Fibroblast of skin of back (primary cell): ENCODE measurements at regions not wholly inside any gene's neighbourhood (a gene's known extent, or its start where the extent isn't known, plus 50 kb on each side); places are given as distances from the start of the nearest gene placed in this dataset.
"Not testable (repeated sequence)": the region's sequence is repeated elsewhere in the genome, so short reads cannot be mapped to it uniquely, and the experiment has no call there.

Experiments
- DNase-seq: peaks from one replicate; pipeline ENCODE4 v3.0.0-alpha.2; 2013

DNA sequence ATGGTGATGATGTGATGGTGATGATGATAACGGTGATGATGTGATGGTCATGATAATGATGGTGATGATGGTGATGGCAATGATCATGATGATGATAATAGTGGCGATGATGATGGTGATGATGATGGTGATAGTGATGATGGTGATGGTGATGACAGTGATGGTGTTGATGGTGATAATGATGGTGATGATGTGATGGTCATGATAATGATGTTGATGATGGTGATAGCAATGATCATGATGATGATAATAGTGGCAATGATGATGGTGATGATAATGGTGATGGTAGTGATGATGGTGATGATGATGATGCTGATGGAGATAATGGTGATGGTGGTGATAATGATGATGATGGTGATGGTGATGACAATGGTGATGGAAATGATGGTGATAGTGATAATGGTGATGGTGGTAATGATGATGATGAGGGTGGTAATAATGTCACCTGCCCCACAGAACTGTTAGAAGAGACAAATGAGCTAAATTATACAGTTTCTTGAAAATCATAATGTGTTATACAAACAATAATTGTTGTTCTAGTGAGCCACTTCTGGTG is 289.9 kb downstream of the ASMT start:
- no peak for DNase-seq

DNA sequence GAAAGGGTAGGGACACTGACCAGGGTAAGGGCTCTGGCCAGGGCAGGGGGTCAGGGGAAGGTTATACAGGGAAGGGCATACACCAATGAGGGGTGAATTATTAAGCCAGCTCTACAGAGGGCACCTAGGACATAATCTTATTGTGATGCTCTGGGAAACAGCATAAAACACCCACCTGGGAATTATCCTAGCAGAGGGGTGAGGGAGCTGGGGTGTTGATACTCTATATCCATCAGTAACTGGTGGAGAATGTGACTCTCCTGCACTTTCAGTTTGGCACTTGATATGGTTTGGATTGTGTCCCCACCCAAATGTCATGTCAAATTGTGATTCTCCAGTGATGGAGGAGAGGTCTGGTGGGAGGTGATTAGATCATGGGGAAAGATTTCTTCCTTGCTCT is 291.2 kb downstream of the ASMT start:
- DNase-seq, result no peak

DNA sequence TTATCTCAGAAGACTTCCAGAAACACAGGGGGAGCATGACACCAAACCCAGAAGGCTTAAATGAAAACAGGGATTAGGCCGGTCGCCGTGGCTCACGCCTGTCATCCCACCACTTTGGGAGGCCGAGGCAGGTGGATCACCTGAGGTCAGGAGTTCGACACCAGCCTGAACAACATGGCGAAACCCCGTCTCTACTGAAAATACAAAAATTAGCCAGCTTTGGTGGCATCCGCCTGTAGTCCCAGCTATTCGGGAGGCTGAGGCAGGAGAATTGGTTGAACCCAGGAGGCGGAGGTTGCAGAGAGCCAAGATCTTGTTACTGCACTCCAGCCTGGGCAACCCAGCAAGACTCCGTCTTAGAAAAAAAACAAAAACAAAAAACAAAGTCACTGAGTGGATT is 294.1 kb downstream of the ASMT start:
- not testable (repeated sequence) for DNase-seq

DNA sequence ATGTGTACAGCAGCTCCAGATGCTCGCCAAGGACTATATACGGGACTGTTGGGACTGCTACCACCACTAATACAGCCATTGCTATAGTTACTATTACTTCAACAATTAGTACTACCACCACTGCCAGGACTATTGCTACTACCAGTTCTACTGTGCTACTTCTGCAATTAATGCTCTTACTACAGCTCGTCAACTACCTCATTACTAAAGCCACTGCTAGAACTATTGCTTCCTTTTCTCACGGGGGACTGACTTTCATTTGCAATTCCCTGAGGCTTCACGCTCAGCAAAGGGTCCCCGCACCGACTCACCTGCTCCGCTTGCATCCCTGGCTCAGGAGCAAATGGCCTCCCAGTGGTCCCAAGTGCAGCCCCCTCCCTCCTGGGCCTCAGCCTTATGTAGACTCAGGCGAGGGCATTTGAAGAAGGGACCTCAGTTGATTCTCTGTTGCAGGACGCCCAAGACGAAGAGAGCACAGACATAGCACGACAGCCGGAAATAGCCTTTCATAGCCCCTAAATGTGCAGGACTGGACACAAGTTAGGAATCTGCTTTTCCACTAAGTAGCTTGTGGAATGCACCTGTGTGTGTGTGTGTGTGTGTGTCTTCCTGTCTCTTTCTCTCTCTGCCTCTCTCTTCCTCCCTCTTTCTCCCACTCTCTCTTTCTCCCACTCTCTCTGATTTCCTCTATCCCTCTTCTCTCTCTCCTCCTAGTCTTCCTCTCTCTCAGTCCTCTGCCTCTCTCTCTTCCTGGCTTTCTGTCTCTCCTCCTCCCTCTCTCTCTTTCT is 294.8 kb downstream of the ASMT start:
- DNase-seq, result no peak

DNA sequence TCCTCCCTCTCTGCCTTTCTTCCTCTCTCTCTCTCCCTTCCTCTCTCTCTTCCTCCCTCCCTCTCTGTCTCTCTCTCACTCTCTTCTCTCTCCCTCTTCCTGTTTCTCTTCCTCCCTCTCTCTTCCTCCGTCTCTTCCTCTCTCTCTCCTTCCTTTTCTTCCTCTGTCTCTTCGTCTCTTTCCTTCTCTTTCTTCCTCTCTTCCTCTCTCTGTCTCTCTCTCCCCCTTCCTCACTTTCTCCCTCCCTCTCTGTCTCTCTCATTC is 295.3 kb downstream of the ASMT start:
- DNase-seq, result no peak

DNA sequence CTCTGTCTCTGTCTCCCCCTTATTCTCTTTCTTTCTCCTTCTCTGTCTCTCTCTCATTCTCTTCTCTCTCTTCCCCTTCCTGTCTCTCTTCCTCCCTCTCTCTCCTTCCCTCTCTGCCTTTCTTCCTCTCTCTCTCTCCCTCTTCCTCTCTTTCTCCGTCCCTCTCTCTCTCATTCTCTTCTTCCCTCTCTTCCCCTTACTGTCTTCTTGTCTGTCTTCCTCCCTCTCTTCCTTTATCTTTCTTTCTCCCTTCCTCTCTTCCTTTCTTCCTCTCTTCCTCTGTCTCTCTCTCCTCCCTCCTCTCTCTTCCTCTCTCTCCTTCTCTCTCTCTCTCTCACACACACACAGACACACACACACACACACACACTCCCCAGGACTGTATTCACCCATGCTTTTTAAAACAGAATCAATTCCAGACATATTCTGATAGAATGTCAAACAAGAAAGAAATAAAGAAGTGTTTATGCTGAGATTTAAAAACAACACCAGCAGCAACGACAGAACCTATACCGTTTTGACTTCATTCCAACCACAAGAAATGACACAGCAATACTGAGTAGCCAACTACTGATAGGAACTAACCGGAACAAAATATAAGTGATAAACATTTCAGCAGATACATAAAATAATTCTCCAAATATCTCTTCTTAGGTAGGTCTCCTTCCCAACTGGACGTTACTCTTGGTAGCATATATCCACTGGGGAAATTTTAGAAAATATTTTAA is 296.7 kb downstream of the ASMT start:
- no peak for DNase-seq

DNA sequence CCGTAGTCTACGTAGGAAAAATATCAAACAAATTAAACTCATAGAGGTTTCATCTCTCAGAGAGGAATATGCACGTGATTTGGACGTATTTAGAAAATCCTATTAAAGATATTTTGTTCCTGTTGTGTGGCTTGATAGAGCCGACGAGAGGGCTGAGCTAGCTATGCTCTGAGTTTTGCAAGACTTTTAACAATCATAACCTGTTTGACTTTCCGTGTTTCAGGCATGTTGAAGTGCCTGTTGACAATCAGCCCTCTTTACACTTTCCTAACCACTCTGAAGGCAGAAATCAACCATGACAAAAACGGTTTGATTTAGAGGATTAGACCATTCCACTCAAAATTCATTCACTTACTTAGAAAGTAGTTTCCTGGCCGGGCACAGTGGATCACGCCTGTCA is 297.3 kb downstream of the ASMT start:
- DNase-seq, result no peak

DNA sequence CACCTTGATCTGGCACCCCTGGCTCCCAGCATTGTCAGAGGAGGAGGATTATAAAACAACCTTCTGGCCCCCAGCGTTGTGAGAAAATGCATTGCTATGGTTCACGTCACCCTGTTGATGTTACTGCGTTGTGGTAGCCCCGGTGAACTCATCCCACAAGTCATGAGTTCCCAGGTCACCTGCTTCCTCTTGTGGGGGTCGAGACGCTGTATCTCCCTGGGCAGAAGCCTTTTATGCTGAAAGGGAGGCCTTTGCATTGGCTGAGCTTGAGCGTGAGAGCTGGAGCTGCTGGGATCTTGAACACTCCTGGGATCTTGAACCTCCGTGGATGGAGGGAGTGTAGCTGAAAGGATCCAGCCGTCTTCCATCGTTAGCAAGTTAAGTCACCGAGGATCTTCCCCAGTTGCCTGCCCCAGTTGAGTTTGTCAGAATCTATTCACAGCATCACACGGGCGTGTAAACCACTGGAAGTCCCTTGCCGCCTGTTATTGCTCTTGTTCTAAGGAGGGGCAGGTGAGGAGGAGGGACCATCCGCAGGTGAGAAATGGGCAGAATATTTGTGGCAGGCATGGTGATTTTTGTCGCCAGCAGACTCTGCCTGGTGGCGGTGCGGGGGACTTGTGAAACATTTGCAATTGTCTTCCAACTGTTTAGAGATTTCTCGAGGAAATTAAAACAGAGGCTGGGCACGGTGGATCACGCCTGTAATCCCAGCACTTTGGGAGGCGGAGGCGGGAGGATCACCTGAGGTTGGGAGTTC is 299.9 kb downstream of the ASMT start:
- no peak for DNase-seq

DNA sequence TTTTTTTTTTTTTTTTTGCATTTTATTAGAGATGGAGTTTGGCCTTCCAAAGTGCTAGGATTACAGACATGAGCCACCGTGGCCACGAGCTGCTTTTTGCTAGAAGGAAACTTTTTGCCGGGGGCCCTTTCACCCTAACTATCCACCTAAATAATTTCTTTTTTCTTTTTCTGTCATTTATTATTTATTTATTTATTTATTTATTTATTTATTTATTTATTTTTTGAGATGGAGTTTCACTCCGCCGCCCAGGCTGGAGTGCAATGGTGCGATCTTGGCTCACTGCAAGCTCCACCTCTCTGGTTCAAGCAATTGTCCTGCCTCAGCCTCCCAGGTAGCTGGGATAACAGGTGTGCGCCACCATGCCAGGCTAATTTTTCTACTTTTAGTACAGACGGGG is 303.9 kb downstream of the ASMT start:
- no peak for DNase-seq

DNA sequence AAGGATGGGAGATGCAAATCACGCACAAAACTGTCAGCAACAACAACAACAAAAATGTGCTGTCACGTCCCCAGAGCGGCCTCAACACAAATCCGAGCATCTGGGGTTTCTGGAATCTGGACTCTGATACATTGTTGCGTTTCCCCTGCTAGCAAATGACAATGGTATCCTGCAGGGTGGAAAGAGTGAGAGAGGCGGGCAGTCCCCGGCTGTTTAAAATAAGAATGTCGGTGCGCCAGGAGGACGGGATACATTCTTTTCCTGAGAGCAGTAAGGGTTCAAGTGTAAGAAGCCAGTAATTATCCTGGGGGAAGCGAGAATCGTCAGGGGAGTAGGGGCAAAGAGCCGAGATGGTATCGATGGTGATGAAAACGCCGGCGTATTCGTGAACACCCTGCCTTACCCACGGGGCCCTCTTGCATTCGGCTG is 310.2 kb downstream of the ASMT start:
- DNase-seq, result peak; percentile 40

DNA sequence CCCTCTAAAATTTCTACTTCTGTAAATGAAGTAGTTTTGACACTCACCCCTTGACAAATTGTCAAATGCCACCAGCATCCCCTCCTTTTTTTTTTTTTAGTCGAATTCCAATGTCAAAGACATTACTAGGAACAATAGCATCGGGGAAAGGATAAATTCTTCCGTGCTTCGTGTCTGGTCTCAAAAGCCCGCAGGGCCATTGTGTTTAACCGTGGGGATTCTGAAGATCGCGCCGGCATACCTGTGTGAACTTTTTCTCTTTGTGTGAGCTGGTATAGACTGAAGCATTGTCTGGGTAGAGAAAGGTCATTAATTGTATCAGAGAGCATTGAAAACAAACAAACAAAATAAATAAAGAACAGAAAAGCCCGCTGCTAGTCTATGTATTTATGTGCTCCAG is 313.9 kb downstream of the ASMT start:
- DNase-seq, result no peak

DNA sequence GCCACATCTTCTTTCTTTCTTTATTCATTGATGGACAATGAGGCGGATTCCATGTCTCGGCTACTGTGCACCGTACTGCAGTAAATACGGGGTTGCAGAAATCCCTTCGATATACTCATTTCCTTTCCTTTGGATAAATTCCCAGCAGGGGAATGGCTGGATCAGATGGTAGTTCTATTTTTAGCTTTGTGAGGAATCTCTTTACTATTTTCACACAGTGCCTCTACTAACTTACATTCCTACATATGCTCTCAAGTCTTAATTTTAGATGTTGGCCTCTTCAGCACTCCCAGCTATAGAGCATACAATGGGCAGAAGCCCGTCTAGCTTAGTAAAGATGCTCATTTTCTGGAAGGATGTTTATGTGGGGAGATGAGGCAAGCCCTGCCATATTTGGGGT is 317.4 kb downstream of the ASMT start:
- peak; percentile 96 for DNase-seq

DNA sequence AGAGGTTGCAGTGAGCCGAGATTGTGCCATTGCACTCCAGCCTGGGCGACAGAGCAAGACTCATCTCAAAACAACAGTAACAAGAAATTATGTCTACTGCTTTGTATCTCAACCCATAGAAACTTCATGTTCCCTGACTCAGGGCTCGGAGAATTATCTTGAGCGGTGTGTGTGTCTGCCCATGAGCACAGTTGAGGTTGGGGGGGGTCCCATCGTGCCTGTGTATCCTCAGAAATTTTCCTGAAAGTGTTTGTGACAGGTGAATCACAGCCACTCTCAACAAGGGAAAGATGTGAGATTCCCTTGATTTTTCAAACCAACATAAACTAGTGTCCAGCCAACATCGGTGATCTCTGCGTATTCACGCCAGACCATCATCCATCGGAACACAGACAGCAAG is 319.1 kb downstream of the ASMT start:
- no peak for DNase-seq

DNA sequence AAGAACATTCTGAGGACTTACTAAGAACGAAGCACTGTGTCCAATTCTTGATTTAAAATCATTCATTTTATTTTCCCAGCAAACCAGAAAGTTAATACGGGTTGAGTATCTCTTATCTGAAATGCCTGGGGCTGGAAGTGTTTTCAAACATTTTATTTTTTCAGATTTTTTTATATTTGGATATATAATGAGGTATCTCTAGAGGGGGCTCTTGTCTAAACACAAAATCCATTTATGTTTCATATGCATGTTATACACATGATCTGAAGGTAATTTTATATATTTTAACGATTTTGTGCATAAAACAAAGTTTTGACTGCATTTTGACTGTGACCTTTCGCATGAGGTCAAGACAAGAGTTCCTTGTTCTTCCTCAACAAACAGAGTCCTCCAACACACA is 320.9 kb downstream of the ASMT start:
- no peak for DNase-seq

DNA sequence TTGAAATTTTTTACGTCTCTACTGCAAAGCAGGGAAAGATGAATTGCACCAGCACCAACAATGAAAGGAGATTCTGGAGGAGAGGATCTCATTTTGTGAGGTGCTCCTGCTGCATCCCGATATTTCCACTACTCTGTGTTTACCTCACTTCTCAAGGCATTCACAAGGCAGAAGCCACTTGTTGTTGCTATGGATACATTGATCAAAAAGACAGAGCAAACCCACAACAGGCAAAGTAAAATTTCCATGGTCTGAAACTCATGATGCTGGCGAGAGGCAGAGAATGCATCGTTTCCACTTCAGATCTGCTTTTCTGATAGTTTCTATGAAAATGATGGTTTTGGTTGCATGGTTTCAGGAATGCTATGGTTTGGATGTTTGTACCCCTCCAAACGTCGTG is 323.3 kb downstream of the ASMT start:
- no peak for DNase-seq

DNA sequence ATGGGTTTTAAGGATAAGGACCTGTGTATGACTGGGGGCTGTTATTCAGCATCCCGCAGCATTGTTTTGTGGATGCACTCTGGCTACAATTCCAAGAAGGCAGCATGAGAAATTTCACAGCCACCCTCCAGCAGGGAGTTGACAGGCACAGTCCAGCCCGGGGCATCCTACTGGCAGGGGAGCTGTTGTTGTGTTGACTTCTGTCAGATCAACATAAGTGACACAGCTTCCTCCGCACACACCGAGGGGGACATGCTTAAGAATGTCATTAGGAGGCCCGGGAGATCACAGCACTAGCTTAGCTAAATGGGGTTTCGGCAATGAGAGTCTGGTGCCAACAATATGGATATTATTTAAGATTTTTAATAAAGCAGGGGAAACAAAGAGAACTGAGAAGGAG is 326.5 kb downstream of the ASMT start:
- no peak for DNase-seq

DNA sequence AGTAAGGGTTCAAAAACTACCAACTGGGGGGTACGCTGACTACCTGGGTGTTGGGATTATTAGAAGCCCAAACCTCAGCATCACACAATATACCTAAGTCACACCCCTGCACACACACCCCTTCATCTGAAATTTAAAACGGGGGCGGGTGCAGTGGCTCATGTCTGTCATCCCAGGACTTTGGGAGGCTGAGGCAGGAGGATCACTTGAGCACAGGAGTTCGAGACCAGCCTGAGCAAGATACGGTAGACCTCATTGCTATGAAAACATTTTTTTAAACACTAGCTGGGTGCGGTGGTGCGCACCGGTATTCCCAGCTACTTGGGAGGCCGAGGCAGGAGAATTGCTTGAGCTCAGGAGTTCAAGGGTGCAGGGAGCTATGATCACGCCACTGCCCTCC is 331.0 kb downstream of the ASMT start:
- DNase-seq, result no peak

DNA sequence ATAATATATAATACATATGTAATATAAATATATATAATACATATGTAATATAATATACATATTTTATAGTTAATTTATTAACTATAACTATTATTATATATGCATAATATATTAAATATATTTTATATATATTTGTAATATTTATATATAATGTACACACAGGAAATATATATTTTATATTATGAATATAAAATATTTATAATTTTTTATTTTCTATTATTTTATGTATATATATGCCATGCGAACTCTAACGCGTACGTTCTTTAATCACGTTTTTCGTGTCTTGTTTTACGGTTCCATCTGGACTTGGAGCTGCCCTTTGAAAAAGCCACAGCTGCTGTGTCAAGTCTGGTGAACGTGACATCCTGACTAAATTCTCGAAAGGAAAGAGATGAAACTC is 332.1 kb downstream of the ASMT start:
- DNase-seq, result no peak
